OCI-LY3 (cell line): ENCODE measurements at regions not wholly inside any gene's neighbourhood (a gene's known extent, or its start where the extent isn't known, plus 50 kb on each side); places are given as distances from the start of the nearest gene placed in this dataset.

Experiments
- H2AFZ ChIP-seq: fragments of 200-600, 300-600 bp; shearing (Covaris generic); 2 replicates; pipeline ENCODE4 v1.6.0; 2014; ENCODE audit warnings: antibody characterized with exemption, low read depth, low read length
- H3K27ac ChIP-seq: fragments of 200-600, 300-600 bp; sonication (generic); 2 replicates; pipeline ENCODE4 v1.5.1; 2014; ENCODE audit warnings: mild to moderate bottlenecking, low read length, moderate library complexity, mixed read lengths
- H3K27me3 ChIP-seq: fragments of 200-600, 300-600 bp; sonication (generic); 2 replicates; pipeline ENCODE4 v1.6.1; 2014; ENCODE audit warnings: low read depth, low read length, mixed read lengths
- H3K36me3 ChIP-seq: fragments of 200-600, 300-600 bp; sonication (generic); replicated peaks from 2 replicates; pipeline ENCODE3; 2014; ENCODE audit warnings: low read depth, low read length, mixed read lengths
- H3K4me1 ChIP-seq: fragments of 300-600, 200-600 bp; sonication (generic); 2 replicates; pipeline ENCODE4 v1.6.1; 2014; ENCODE audit warnings: low read length, mixed read lengths
- H3K4me2 ChIP-seq: fragments of 200-600, 300-600 bp; sonication (generic); 2 replicates; pipeline ENCODE4 v1.6.1; 2014; ENCODE audit warnings: low read length, mixed read lengths
- H3K4me3 ChIP-seq: fragments of 300-600, 200-600 bp; sonication (generic); 2 replicates; pipeline ENCODE4 v1.5.1; 2014; ENCODE audit warnings: antibody characterized with exemption, mild to moderate bottlenecking, low read length, moderate library complexity
- H3K79me2 ChIP-seq: fragments of 300-600, 200-600 bp; shearing (Covaris generic); 2 replicates; pipeline ENCODE4 v1.6.1; 2014; ENCODE audit warnings: mild to moderate bottlenecking, low read length, mixed read lengths
- H3K9ac ChIP-seq: fragments of 300-600, 200-600 bp; shearing (Covaris generic); 2 replicates; pipeline ENCODE4 v1.6.0; 2014; ENCODE audit warnings: mild to moderate bottlenecking, low read length, moderate library complexity
- H3K9me3 ChIP-seq: fragments of 200-600, 300-600 bp; shearing (Covaris generic); 2 replicates; pipeline ENCODE4 v1.6.1; 2014; ENCODE audit warnings: low read length, mixed read lengths; ENCODE audit not compliant: insufficient read depth
- H4K20me1 ChIP-seq: fragments of 200-600, 300-600 bp; sonication (generic); 2 replicates; pipeline ENCODE4 v1.6.1; 2016; ENCODE audit warnings: low read length, mixed read lengths; ENCODE audit not compliant: insufficient read depth
- CTCF ChIP-seq: fragments of 200-600, 300-600 bp; sonication (generic); IDR thresholded peaks from 2 replicates; pipeline ENCODE4 v1.5.1; 2014; ENCODE audit warnings: antibody characterized with exemption, low read length, low read depth
- EZH2phosphoT487 ChIP-seq: fragments of 200-600 bp; shearing (Covaris generic); IDR thresholded peaks from 2 replicates; pipeline ENCODE4 v1.6.1; 2018; ENCODE audit warnings: antibody characterized with exemption, mixed run types, low read depth

- Histone ChIP-seq H3K4me1 (no peaks in the 10 kb centered on the region), H3K27me3 (peaks cover 67% of the 10 kb centered on the region), H4K20me1 (no peaks in the 10 kb centered on the region), H3K4me3 (no peak overlapping the region), H2AFZ (no peak overlapping the region), H3K4me2 (no peak overlapping the region), H3K27ac (no peak overlapping the region), H3K79me2 (no peaks in the 10 kb centered on the region), H3K9me3 (no peaks in the 10 kb centered on the region), H3K9ac (no peak overlapping the region), H3K36me3 (no peaks in the 10 kb centered on the region)
- TF ChIP-seq CTCF, result no peak
- no peak for TF ChIP-seq EZH2phosphoT487
Measured at GRCh38 chr14:65237023-65237814, 134.9 kb upstream of the MAX start.

GRCh38 chr14:65237941-65238340, 135.6 kb upstream of the MAX start:
- no peak overlapping the region for H3K27ac ChIP-seq

GRCh38 chr14:65238456-65238855, 136.1 kb upstream of the MAX start:
- Histone ChIP-seq H3K79me2 (no peaks in the 10 kb centered on the region), H4K20me1 (no peaks in the 10 kb centered on the region), H2AFZ (no peak overlapping the region), H3K27me3 (peaks cover 73% of the 10 kb centered on the region), H3K9me3 (no peaks in the 10 kb centered on the region), H3K4me1 (no peaks in the 10 kb centered on the region), H3K36me3 (no peaks in the 10 kb centered on the region), H3K4me2 (no peak overlapping the region), H3K9ac (no peak overlapping the region), H3K4me3 (no peak overlapping the region), H3K27ac (no peak overlapping the region)
- TF ChIP-seq CTCF (no peak), EZH2phosphoT487 (no peak)

More at GRCh38 chr14:65237941-65238340, 135.6 kb upstream of the MAX start:
- no peaks in the 10 kb centered on the region for H3K36me3 ChIP-seq
- H3K9ac ChIP-seq, result no peak overlapping the region
- no peaks in the 10 kb centered on the region for H3K79me2 ChIP-seq
- H4K20me1 ChIP-seq, result no peaks in the 10 kb centered on the region
- H3K4me1 ChIP-seq, result no peaks in the 10 kb centered on the region
- H2AFZ ChIP-seq, result no peak overlapping the region
- peaks cover 74% of the 10 kb centered on the region for H3K27me3 ChIP-seq
- H3K4me3 ChIP-seq, result no peak overlapping the region
- H3K4me2 ChIP-seq, result no peak overlapping the region
- no peak for TF ChIP-seq EZH2phosphoT487
- no peak for TF ChIP-seq CTCF
- H3K9me3 ChIP-seq, result no peaks in the 10 kb centered on the region

- Histone ChIP-seq H3K9ac (no peak overlapping the region), H2AFZ (no peak overlapping the region), H3K4me1 (no peaks in the 10 kb centered on the region), H3K4me3 (no peak overlapping the region), H3K9me3 (no peaks in the 10 kb centered on the region), H3K36me3 (no peaks in the 10 kb centered on the region), H3K4me2 (no peak overlapping the region), H3K27ac (no peak overlapping the region), H3K27me3 (peaks cover 72% of the 10 kb centered on the region), H4K20me1 (no peaks in the 10 kb centered on the region), H3K79me2 (no peaks in the 10 kb centered on the region)
- TF ChIP-seq CTCF (no peak), EZH2phosphoT487 (no peak)
Measured at GRCh38 chr14:65239143-65239937, 137.0 kb upstream of the MAX start.
